ENCODE measurements at regions not wholly inside any gene's neighbourhood (a gene's known extent, or its start where the extent isn't known, plus 50 kb on each side); places are given as distances from the start of the nearest gene placed in this dataset.

DNA sequence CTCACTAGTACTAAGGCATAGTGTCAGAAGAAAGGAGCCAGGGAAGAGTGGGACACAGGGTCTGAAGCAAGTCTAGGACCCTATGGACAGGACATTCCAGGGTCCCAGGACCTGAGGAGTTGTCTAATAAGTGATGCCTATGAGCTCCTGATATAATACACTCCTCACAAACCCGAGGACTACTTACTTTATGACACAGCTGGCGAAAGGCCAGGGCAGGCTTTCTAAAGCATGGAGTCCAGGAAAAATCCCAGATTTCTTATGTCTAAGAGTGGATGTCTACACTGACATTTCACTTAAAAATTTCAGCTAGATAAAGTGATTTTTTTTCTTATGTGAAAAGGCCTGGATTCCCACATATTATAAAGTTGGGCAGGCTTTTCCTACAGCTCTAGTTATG, 502.2 kb upstream of the SETBP1 start:
- DNase-seq (ENCODE audit: insufficient read length, low spot score) (no peak), FAIRE-seq (no peak)

GRCh38 chr18:44179693-44180092, 501.0 kb upstream of the SETBP1 start:
- no peak for DNase-seq (ENCODE audit: insufficient read length, low spot score)
- no peak for FAIRE-seq

- no peak for DNase-seq (ENCODE audit: insufficient read length, low spot score)
- no peak for FAIRE-seq
Measured at GRCh38 chr18:44180683-44181082, 500.0 kb upstream of the SETBP1 start.

- DNase-seq (ENCODE audit: insufficient read length, low spot score) (no peak), FAIRE-seq (no peak)
Measured at GRCh38 chr18:44181951-44182747, 498.5 kb upstream of the SETBP1 start.

DNA sequence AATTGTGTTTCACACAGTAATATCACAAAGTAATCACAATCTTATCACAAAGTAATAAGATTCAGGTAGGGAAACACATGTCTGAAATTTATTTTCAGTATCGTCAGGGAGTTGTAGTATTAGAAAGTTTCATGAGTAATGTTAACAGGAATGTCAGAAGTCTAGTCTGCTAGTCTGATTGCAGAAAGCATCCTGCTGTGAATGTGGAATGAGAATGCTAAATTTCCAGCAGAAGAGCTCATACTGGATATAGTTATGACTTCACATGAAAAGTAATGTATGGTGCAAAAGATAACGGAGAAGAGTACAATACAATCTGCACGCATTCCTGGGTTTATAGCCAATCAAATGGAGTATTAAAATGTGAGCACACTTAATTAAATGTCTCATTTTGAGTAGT, 494.7 kb upstream of the SETBP1 start:
- FAIRE-seq (no peak), DNase-seq (ENCODE audit: insufficient read length, low spot score) (no peak)

DNA sequence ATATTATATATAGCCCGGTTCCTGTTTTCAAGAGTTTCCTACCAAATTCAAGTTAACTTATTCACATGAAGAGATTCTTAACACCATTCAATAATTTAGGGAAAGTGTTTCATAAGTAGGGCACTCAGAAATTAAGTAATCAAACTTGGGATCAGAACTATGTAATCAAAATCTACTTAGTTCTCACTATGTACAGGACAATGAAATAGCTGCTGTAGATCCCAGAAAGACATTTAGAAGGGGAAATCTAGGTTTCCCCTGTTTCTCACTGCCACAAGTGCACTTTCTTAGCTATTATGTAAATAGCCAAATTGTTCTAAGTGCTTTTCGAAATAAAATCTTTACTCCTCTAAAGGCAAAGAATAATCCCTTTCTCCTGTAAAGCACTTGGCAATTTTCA, 493.6 kb upstream of the SETBP1 start:
- DNase-seq (ENCODE audit: insufficient read length, low spot score) = no peak
- FAIRE-seq = no peak

DNA sequence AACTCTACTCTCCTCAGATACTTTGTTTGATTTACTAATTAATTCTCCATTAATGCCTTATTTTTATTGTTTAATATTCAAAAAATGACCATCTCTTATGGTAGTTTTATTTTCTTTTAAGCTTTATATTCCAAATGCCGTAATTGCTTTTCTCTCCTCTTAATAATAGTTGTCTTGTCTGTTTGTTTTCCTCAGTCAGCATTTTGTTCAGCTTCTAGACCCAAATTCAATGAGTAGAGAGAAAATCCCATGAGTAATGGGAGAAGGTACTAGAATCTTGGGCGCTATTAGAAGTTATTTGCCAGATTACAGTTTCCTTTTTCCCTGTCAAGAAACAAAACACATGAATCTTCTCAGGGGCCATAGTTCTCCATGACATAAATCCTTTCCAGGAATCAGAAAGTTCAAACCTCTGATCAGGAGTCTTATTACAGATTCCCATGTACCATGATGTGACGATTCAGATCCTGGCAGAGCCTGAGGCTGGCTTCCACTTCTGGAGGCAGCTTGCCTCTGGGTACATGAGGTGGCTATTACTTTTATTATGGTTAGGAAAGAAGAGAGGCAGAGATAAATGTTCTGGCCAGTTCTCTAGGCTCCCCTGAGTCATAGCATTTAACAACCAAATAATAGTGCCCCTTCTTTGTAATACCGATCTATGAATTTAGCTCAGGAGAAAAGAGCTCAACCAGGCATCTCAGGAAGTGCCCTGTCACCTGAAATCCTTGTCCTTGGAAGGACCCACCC, 485.1 kb upstream of the SETBP1 start:
- DNase-seq (ENCODE audit: insufficient read length, low spot score) = no peak

DNA sequence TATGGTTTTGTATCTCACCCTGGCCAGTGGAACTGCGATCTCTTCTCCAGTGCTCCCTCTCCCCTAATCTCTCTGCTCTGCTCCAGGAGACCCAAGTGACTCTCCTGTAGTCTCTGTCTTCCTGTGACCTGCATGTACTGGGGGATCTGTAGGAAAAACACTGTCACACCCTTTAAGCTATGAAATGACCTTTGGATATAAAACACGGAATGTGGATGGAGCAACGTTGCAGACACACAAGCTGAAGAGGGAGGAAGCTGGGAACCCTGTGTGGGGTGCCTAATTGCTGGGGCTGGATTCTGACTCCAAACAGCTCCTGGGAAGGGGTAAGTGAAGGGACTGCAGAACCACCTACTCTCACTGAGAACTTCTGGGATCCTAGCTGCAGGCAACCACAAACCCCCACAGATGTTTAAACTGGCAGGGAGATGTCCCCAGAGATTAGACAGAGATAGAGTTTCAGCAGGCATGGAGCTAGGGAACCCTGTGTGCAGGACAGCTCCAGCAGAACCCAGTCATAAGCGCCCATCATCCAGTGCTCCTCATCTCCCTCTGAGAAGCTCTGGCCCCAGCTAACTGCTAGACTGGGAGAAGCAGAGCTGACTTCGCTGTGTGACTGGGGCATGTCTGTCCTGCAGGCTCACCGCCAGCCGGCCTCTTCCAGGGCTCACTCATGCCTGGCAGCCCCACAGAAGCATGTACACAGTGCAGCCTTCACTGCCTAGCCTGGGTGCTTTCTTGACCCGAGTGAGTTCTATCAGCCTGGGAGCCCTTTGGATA, 482.7 kb upstream of the SETBP1 start:
- FAIRE-seq (no peak), DNase-seq (ENCODE audit: insufficient read length, low spot score) (no peak)

More for the DNA sequence above, 485.1 kb upstream of the SETBP1 start:
- no peak for FAIRE-seq

DNA sequence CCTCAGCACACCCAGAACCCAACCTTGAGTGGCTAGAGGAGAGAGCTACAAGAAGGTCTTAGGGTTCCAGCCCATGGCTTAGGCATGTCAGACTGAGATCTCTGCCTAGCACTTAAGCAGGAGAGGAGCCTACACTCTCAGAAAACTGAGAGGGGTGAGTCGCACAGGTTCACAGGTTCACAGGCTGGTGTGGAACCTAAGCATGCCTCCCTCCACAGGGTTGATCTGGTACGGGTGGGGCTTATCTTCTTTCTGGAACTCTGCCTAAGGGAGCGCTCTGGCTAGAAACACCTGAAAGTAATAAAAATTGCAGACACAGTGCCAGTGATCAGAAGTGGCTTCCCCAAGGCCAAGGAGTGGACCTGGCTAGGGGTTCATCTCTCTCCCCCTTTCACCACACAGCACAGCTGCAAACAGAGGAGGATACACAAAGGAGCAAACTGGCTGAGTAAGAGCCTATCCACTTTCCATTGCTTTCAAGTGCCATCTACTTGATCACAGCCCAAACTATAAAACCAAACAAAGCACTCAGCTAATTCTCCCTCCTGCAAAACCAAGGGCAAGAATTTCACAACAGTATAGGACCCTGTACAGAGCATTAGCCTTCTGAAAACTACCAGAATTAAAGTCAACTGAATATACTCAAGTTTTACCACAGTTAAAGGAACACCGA, 481.9 kb upstream of the SETBP1 start:
- no peak for FAIRE-seq
- DNase-seq (ENCODE audit: insufficient read length, low spot score) = no peak

DNA sequence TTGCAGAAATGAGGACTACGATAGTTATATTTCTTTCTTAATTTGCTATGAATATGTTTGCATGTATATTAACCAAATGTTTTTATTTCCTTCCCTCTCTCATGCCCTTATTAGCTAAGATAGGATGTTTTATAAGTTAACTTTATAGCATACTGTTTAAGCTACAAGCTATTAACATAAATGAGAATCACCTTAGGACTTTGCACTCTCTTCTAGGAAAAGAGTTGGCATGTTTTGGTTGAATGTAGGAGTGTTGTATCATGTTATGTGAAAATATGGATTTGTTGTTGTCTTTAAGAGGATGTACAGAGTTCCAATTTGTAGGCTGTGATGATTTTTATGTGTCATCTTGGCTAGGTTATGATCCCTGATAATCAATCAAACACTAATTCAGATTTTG, 467.4 kb upstream of the SETBP1 start:
- FAIRE-seq (no peak), DNase-seq (ENCODE audit: insufficient read length, low spot score) (no peak)

- no peak for DNase-seq (ENCODE audit: insufficient read length, low spot score)
Measured at GRCh38 chr18:44214396-44214795, 466.3 kb upstream of the SETBP1 start.

GRCh38 chr18:44216169-44216568, 464.5 kb upstream of the SETBP1 start:
- DNase-seq (ENCODE audit: insufficient read length, low spot score) = no peak
- FAIRE-seq = no peak

More at GRCh38 chr18:44214396-44214795, 466.3 kb upstream of the SETBP1 start:
- no peak for FAIRE-seq

DNA sequence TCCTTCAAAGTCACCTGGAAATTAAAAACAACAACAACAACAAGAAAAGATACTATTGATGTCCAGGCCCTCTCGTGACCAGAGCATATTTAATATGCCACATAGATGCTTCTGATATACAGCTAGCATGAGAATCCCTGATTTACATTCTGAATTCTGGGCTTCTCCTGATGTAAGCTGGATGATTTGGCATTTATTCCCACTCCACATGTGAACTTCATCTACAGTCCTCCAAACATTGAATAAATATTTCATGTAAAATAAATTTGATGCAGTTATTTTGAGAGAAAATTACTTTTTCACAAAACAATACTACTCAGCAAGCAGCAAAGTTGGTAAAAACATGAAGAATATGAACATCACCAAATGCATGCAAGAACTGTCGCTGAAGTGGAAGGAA, 453.2 kb upstream of the SETBP1 start:
- FAIRE-seq (no peak), DNase-seq (ENCODE audit: insufficient read length, low spot score) (no peak)

GRCh38 chr18:44229693-44230108, 451.0 kb upstream of the SETBP1 start:
- no peak for DNase-seq (ENCODE audit: insufficient read length, low spot score)
- FAIRE-seq = no peak

DNA sequence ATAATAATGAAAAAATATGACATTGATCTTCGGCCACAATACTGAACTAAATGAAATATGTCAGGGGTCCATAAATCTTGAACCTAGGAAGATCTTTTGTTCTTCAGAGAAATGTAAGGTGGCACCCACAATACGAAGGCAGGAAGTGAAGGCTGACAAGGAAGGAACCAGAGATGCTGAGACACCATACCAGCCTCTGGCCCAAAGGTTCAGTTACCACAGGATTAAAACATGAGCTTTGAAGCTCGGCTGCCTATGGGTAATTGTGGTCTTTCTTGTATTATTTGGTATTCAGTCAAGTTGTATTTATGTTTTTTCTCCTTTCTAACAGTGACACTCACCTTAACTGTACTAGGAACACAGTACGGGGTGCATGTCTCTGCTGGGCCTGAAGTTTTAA, 448.8 kb upstream of the SETBP1 start:
- no peak for FAIRE-seq
- DNase-seq (ENCODE audit: insufficient read length, low spot score) = no peak

DNA sequence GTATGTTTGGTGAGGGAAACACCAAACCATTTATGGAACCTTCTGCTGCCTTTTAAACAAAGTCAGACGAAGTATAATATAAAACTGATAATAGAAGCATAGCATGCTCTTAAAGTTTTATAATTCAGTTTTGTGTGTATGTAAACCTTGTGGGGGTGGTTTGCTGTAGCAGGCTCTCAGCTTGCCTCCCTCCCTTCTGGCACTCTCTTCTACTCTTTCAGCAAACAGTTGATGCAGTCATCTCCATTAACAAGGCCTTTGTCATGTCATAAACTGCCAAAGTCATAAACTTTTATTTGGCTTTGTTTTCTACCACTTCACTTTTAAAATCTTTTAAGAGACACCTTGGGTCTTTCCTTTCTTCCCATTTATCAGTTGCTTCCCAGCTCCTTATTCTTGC, 448.2 kb upstream of the SETBP1 start:
- DNase-seq (ENCODE audit: insufficient read length, low spot score) = no peak
- FAIRE-seq = no peak

- FAIRE-seq (no peak), DNase-seq (ENCODE audit: insufficient read length, low spot score) (no peak)
Measured at GRCh38 chr18:44238454-44238853, 442.2 kb upstream of the SETBP1 start.

- DNase-seq (ENCODE audit: insufficient read length, low spot score) (no peak), FAIRE-seq (no peak)
Measured at GRCh38 chr18:44238911-44239310, 441.8 kb upstream of the SETBP1 start.

- no peak for DNase-seq (ENCODE audit: insufficient read length, low spot score)
- no peak for FAIRE-seq
Measured at GRCh38 chr18:44241020-44241419, 439.7 kb upstream of the SETBP1 start.

GRCh38 chr18:44245019-44245418, 435.7 kb upstream of the SETBP1 start:
- DNase-seq (ENCODE audit: insufficient read length, low spot score) (no peak), FAIRE-seq (no peak)

GRCh38 chr18:44246001-44246400, 434.7 kb upstream of the SETBP1 start:
- no peak for FAIRE-seq

More at GRCh38 chr18:44246001-44246400, 434.7 kb upstream of the SETBP1 start:
- DNase-seq (ENCODE audit: insufficient read length, low spot score) = no peak
